ENCODE measurements at regions not wholly inside any gene's neighbourhood (a gene's known extent, or its start where the extent isn't known, plus 50 kb on each side); places are given as distances from the start of the nearest gene placed in this dataset.
"Not testable (repeated sequence)": the region's sequence is repeated elsewhere in the genome, so short reads cannot be mapped to it uniquely, and the experiment has no call there.

DNA sequence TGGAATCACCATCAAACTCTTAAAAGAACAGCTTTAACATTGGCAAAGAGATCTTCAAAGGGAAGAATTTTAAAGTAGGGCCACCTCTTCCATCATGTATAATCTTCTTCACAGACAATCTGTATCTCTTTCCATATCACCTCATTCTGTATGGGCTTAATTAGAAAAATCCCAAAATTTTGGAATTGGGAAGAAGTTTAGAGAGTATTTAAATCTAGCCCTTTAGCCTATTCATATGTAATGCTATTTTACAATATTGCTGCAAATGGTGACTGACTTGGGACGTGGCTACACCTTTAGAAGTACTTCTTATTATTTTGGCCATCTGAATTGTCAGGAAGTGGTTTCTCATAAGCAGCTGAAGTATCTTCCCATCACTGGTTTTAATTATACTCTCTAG, 474.3 kb downstream of the RFPL4B start:
- no peak for DNase-seq

DNA sequence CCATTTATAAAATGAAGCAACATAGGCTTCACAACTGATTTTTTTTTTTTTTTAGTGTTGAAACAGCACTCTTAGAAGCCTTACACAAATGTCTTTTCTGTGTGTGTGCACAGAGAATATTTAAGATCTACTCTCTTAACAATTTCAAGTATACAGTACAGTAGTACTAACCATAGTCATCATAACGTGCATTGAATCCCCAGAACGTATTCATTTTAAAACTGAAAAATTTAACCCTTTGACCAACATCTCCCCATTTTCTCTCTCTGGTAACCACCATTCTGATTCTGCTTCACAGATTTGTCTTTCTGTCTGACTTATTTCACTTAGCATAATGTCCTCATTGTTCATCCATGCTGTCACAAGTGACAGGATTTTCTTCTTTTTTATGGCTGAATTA, 475.6 kb downstream of the RFPL4B start:
- no peak for DNase-seq

DNA sequence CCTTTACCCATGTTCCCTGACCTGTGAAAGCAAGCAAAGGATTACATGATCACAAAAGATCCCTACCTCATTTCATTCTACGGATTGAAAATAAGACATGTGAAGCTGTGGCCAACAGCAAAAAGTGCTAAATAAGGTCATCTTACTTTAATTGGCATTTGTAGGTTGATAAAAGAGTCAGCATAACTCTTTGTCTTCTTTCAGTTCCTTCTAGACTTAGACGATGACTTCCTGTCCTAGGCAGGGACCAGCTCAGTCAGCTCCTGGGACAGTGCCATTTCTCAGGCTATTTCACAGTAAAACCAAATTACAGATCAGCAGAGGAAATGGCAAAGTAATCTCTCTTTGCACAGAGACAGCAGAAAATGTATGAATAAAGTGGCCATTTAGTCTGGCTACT, 480.7 kb downstream of the RFPL4B start:
- no peak for DNase-seq

DNA sequence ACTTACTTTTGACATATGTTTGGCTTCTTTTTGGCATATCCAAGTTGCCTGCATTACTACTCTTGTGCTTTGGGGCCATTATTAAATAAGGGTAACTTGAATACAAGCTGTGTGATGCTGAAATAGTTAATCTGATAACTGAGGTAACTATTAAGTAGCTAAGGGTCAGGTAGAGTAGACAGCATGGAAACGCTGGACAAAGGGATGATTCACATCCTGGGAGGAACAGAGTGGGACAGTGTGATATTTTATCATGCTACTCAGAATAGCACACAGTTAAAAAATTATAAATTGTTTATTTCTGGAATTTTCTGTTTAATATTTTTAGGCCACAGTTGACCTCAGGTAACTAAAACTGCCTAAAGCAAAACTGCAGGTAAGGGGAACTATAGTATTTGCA, 483.9 kb downstream of the RFPL4B start:
- no peak for DNase-seq

DNA sequence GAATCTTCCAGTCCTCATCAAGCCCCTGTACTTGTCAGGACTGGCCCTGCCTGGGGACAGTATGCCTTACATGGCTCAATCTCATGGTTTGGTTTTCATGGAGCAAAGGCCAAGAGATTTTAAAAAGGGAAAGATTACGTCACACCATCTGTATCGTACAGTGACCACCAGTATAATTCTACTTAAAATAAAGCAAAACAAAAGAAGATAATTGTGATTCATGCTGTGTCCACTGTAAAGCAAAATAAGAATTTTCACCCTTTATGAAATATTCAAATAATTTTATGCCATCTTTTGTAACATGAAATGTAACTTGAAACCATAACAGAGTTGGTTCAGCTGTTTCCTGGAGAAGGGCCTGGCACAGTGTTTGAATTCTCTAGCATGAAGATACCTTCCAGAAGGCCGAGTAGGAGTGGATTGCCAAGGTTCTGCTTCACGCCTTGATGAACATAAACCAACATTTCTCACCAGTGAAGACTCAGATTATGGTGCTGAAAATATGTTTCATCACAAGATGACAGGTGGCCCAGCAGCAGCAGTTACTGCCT, 486.5 kb downstream of the RFPL4B start:
- no peak for DNase-seq

DNA sequence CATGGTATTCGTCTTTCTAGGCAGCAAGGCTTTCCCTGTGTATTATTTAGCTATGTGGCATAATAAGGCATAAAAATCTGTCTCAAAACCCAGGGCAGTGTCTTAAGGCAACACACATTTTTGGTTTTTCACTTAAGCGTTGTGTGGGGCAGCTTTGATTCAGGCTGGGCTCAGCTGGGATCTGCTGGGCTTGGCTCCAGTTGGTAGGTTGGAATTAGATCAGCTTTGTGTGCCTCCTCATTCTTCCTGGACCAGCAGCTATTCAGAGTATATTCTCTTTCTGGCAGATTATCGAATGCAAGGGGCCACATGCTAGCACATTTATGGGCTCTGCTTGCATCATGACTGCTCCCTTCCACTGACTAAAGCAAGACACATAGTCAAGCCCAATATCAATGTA, 487.9 kb downstream of the RFPL4B start:
- DNase-seq: no peak

DNA sequence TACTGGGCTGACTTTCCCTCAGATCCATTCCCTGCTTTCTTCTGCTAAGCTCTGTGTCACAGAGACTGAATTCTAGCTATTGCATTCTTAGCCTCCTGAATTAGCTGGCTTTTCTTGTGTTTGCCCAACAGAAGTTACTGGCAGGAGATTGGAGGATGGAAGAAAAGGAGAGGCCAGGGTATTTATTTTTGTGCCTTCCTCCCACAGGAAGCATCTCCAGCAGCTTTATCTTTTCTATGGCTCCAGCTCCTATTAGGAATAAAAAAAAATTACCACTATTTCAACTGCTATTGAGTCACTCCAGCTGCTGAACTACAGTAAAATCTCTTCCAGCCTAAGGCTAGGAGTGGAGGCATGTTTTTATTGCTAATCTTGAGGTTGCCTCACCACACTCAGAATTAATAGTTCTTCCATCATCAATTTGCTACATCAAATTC, 492.4 kb downstream of the RFPL4B start:
- no peak for DNase-seq

DNA sequence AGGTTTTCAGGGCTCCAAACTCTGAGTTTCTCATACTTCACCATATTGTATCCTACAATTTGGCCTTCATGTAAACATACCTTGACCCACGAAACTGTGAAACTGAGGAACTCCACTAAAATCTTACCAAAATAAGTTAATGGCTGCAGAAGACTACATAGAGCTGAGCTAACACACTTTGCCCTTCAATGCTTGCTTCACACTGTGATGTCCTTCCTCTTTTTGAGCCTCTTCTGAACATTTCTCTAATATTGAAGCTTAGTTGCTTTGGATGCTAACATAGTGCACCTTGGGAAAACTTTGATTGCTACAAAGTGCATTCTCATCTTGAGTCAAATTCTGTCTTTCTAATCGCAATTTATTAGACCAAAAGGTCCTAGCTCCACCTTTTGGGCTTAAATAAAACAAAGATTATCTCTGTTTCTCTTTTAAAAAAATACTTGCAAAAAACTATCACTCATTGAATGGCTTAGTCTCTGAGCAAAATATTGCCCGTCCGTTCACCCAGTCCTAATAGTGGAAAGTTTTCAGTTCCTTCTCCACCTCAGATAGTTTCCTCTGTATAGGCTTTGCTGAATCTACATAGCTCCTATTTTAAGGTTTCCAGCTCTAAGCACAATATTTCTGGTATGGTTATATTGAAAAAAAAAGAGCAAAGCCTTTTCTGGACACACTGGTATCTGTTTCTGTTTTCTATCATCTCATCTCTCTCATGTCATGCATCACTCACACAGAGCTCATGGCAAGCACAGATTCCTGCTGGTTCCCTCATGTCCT, 494.6 kb downstream of the RFPL4B start:
- DNase-seq: no peak

DNA sequence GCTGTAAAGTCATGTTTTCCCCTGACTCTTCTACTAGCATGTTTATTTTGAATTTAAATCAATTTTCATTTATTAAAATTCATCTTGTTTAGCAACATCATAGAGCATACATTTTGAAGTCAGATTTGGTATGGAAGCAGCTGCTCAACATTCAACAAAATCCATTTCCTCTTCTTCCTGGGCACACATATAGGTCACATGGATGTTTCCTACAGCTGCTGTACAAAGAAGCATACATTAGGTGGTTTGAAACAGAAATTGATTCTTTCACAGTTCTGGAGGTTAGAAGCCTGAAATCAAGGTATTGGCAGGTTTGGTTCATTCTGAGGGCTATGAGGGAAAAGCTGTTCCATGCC, 495.2 kb downstream of the RFPL4B start:
- no peak for DNase-seq

DNA sequence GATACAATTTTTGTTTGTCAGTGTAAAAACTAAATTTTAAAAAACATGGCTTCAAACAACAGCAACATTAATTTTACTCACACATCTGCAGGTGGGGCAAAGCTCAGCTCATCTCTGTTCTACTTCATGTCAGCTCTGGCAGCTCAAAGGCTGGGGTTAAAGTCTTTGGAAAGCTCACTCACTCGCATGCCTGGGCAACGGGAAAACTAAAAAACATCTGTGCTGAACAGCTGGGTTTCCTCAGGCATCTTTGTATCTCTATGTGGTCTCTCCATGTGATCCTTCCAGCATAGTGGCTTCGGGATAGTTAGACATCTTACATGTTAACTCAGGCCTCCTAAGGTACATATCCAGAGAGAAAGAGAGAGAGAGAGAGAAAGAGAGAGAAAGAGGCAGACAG, 499.6 kb downstream of the RFPL4B start:
- no peak for DNase-seq

DNA sequence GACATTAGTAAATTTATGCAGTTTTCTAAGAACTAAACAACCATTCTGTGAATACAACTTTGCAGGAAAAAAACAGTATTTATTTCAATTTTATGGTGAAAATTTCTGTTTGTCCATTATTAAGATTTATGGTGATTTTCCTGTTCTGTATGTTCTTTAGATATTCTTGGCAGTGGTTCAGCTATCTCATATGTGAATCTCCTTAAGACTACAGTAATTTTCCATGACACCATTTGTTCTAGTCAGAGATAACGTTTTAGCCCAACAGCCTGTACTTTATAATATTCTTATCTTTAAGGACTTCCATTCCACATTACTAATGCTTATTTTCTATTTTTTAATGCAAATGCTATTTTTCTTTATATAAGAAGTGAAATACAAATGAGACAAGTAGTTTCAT, 504.0 kb downstream of the RFPL4B start:
- no peak for DNase-seq

DNA sequence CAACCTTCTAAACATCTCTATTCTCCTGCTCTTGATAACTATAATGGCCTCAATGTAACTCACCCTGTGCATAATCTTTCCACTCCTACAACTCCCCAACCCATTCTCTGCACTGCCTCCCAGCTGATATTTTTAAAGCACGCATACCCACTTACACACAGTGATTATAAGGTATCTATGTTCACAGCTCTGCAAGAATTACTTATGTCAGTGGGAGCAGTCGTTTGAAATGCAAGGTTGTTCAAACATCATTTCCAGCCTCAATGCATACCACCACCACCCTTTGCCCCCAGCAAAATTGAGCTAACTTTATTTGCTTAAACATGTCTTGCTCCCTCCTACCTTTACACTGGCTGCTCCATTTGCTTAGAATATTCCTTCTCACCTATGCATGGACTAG, 506.0 kb downstream of the RFPL4B start:
- DNase-seq: no peak

DNA sequence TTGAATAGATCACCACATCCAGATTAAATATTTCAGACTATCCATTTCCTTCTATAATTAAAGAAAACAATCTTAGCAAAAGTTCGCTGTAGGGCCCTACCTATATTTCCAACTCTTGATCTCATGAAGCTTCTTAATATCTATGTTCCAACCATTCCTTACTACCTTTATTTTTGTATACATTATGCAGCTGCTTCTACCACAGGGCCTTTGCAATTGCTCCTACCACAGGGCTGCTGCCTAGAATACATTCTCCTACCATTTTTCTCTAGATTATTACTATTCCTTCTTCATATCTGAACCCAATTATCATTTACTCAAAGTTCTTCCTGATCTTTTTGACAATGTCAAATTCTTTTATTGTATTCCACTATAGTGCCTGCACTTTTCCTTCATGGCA, 516.6 kb downstream of the RFPL4B start:
- DNase-seq: no peak

DNA sequence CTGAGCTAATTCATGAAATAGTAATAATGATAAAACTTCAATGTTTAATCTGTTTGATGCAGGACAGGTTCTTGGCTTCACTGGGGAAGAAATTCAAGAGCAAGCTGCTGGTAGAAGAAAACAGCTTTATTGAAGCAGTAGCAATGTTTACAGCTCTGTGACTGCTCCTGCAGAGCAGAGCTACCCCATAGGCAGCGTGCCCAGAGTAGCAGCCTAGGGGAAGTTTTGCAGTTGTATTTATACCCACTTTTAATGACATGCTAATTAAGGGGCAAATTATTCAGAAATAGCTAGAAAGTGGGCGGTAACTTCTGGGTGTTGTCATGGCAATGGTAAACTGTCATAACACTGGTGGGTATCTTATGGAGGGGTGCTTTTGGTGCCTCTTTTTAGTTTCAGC, 518.0 kb downstream of the RFPL4B start:
- no peak for DNase-seq

DNA sequence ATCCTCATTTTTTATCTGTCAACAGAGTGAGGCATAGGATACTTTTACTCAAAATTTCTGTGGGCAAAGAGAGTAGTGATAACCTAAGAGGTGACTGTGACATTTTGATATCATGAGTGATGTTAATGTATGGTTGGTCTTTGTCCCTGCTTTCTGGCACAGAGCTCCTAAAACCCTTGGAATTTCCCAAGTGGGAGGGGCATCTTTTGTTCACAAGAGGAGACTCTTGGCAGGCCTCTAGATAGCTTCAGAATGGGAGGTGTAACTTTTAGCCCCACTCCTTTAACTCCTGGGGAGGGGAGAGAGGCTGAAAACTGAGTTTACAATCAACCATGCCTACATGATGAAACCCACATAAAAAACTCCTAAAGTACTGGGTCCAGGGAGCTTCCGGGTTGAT, 527.8 kb downstream of the RFPL4B start:
- DNase-seq: no peak

DNA sequence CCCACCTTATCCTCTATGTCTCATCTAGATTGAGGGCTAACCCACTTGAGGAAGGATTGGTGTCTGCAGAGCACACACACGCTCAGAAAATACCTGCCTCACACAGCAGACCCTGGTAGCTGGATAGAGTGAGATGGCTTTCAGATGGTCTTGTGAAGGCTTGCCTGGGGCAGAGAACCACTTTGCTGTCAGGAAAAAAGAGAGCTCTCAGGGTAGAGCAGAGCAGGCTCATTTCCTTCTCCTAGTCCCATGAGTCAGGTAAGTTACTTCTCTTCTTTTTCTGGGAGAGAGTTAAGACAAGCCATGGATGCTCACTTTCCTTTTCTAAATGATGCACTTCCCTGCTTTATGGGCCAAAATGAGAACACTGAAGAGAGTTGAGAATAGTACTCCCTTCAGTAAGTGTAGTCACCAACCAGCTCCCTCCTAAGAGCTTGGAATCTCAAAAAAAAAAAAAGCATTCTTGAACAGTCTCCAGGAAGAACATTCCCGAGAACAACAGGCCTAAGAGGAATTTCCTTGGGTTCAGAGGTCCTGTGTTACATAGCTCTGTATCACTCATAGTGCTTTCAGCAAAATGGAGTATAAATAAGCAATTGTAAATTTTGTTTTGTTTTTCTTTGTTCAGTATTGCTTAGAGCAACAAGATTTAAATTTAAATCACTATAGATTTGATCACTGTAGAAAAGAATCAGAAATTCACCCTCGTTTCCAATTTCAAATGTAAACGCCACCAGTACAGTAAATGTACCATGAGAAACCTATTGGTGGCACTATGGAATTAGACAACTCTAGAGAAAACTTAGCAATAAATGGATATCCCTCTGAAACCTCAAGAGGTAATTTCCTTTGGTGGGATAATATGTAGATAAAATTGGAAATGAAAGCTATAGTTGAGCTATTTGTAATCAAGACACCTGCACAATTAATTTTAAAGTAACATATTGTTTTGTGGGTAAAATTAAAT, 530.3 kb downstream of the RFPL4B start:
- no peak for DNase-seq

DNA sequence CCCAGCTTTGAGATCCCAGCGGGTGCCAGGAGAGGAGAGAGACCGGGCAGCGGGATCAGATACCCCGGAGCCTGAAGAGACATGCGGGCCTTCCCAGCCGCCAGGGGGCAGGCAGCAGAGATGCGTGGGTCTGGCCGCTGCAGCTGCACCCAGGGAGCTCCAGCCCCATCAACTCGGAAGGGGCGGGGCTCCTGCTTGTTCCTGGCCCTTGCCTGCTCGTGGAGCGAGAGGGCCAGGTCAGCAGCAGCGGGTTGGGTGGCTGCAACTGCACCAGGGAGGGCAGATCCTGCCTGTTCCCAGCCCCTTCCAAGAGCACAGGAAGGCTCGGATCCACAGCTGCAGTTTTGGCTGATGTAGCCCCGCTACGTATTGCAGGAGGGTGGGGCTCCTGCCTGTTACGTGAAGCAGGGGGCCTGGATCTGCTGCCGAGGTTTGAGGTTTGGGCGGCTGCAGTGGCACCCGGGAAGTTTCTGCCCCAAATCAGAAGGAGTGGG, 532.8 kb downstream of the RFPL4B start:
- DNase-seq: no peak

DNA sequence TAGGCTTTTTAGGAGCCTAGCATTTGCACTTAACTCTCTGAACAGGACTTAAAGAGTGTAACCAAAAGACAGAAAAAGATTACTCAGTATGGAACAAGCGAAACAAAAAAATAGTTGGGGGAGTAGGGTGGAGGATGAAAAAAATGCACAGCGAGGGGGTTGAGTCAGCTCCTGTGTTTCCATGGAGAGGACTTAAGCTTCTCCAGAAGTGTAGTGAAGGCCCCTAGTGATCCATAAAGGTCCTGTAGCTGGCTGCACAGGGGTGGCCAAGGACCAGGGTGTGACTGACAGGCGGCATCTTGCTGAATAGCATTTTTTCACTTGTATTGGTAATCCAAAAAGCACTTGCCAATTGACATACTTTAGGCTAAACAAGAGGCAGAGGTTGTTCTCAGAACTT, 533.9 kb downstream of the RFPL4B start:
- DNase-seq: no peak

DNA sequence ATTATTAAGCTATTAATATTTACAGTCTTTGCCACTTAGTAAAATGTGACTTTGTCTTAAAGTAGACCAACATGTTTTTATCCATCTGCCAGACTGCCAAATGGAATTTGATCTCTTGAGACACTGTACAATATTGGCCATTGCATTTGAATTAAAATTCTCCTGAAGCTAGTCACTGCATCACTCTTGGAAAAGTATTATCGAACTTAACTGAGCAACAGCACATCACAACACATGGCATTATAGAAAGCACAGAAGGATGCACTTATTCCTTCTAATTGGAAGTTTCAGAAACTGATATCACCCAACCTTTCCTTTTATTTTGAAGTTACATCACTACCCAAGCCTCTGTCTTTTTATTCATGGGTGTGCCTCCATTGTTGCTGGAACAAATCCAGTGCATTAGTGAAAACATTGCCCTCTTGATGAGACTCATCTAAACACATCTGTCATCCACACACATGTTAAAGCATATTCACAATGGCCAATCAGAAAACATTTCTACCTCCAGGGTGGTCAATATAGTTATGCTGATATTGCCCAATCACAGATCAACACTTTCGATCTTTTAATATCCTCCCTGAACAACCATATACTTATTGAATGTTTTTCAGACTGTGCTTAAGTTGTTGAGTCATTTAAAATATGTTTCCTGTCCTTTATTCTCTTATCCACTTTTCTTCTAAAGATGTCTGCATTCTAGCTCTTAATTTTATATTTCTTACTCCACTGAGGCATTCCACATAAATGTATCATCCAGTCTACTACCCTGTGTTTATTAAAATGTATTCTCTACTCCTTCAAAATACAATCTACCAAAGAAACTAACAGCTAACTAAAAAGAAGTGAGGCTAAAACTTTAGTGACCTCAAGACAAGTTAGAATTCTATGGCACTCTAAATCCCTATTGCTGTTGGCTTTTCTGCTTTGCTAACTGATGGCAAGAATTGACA, 535.0 kb downstream of the RFPL4B start:
- DNase-seq: no peak

DNA sequence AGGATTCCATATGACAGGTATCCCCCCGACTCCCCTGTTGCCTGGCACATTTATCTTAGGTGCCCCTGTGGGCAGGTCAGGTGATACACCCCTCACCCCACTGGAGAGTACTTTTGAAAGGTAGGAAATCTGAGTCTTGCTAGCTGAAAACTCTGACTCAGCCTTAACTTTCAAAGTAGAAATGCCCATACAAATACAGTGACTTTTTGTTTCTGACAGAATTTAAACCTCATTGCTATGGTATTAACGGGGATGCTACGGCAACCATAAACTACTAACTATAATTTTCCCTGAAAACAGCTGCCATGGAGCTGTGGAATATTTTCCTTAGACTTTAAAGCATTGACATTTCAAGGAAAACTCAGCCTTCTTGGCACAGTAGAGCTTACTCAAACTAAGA, 536.0 kb downstream of the RFPL4B start:
- no peak for DNase-seq

DNA sequence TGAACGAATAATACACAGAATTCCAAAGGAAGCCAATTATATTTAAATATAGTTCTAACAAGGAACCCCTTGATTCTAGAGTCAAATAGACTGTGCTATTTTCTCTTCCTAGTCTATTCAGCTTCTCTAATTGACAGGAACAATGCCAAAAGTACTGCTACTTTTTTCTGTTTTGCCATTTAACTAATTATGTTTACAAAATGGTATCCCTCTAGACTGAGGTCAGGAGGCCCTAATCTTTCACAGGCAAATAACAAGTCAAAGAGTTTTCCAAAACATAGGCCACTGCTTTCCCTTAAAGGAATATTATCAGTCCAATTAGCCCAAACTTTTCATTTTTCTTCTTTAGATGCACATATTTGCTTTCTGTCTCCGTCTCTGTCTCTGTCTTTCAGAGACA, 539.3 kb downstream of the RFPL4B start:
- no peak for DNase-seq

DNA sequence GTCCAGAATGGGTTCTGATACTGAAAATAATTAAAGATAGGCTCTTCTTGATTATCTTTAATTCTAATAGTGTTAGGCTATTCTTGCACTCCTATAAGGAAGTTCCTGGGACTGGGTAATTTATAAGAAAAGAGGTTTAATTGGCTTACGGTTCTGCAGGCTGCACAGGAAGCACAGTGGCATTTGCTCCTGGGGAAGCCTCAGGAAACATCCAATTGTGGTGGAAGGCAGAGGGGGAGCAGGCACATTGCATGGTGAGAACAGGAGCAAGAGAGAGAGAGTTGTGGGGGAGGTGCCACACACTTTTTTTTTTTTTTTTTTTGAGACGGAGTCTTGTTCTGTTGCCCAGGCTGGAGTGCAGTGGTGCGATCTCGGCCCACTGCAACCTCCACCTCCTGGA, 540.3 kb downstream of the RFPL4B start:
- not testable (repeated sequence) for DNase-seq

DNA sequence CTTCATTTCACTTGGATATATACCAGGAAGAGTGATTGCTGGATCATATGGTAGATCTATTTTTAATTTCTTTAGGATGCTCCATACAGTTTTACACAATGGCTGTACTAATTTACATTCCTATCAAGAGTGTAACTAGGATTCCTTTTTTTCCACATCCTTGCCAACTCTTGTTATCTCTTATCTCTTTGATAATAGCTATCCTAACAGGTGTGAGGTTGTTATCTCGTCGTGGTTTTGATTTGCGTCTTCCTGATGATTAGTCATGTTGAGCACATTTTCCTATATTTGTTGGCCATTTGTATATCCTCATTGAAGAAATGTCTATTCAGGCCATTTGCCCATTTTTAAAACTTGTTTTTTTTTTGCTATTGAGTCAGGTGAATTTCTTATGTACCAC, 552.4 kb downstream of the RFPL4B start:
- DNase-seq: no peak

Measured in stimulated activated CD4-positive, alpha-beta T cell treated with anti-CD3 and anti-CD28 coated beads, Interleukin-1b, Interleukin-23, amount 100 ng/mL, for 48 hours (primary cell).